ENCODE measurements at regions not wholly inside any gene's neighbourhood (a gene's known extent, or its start where the extent isn't known, plus 50 kb on each side); places are given as distances from the start of the nearest gene placed in this dataset.
"Not testable (repeated sequence)": the region's sequence is repeated elsewhere in the genome, so short reads cannot be mapped to it uniquely, and the experiment has no call there.

DNA sequence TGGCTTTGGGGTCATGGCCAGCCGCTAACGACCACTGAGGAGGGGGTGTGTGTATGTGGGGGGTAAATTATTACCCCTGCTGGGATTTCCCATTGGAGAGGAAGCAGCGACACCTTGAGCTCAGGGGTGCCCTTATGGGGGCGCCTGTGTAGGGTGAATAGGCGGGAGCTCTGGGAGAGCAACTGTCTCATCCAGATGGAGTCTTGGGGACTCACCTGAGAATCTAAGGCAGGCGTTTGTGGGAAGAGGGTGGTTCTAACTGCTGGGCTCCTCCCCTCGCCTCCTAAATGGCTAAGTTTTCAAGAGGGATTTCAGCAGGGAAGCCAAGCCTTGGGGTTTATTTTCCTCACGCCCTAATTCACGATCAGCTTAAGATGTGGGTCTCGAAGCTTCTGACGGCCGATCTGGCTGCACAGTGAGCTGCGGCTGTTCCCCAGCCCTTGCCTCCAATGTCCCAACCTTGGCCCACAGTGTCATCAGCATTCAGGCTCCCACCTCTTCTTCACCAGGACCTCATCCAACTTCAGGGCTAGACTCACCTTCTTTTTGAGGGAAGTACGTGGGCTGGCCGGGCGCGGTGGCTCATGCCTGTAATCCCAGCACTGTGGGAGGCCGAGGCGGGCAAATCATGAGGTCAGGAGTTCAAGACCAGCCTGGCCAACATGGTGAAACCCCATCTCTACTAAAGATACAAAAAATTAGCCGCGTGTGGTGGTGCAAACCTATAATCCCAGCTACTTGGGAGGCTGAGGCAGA lies 136.9 kb upstream of the EEF2KMT start:
- peaks cover 0 to 10% of the 10 kb centered on the region in 2 donors for H3K27me3 ChIP-seq
- H3K36me3 ChIP-seq, result no peaks in the 10 kb centered on the region
- DNase-seq (ENCODE audit: low spot score in 2 of 2), result no peak
- intact Hi-C loops (cut with DNase I; ENCODE audit: low total_unique reads), result no loop called here
- H3K27ac ChIP-seq, result no peak overlapping the region
- no peaks in the 10 kb centered on the region for H3K9me3 ChIP-seq
- no peaks in the 10 kb centered on the region for H3K4me1 ChIP-seq
- TF ChIP-seq CTCF (IDR thresholded peaks at IDR 0.05) (no peak), POLR2A (IDR thresholded peaks at IDR 0.05) (no peak), POLR2AphosphoS5 (IDR thresholded peaks at IDR 0.05) (no peak)
- H3K4me3 ChIP-seq, result no peak overlapping the region

- no peak for TF ChIP-seq POLR2AphosphoS5 (IDR thresholded peaks at IDR 0.05)
- no peak for TF ChIP-seq POLR2A (IDR thresholded peaks at IDR 0.05)
- TF ChIP-seq CTCF (IDR thresholded peaks at IDR 0.05), result no peak
- intact Hi-C loops (cut with DNase I; ENCODE audit: low total_unique reads), result no loop called here
- peaks cover 0 to 8% of the 10 kb centered on the region in 2 donors for H3K27me3 ChIP-seq
Observed at GRCh38 chr16:5231246-5231759, 133.7 kb upstream of the EEF2KMT start.

GRCh38 chr16:5228369-5228768 lies 130.8 kb upstream of the EEF2KMT start:
- H3K9me3 ChIP-seq, result no peaks in the 10 kb centered on the region
- H3K36me3 ChIP-seq, result no peaks in the 10 kb centered on the region
- H3K4me1 ChIP-seq, result no peaks in the 10 kb centered on the region
- peaks cover 0 to 8% of the 10 kb centered on the region in 2 donors for H3K27me3 ChIP-seq
- H3K27ac ChIP-seq, result no peak overlapping the region
- no peak overlapping the region for H3K4me3 ChIP-seq
- intact Hi-C loops (cut with DNase I; ENCODE audit: low total_unique reads), result no loop called here
- no peak for DNase-seq (ENCODE audit: low spot score in 2 of 2)
- no peak for TF ChIP-seq CTCF (IDR thresholded peaks at IDR 0.05)
- no peak for TF ChIP-seq POLR2A (IDR thresholded peaks at IDR 0.05)
- no peak for TF ChIP-seq POLR2AphosphoS5 (IDR thresholded peaks at IDR 0.05)

More at GRCh38 chr16:5231246-5231759, 133.7 kb upstream of the EEF2KMT start:
- no peak overlapping the region for H3K27ac ChIP-seq
- H3K4me3 ChIP-seq, result no peak overlapping the region
- H3K4me1 ChIP-seq, result no peaks in the 10 kb centered on the region
- no peak for DNase-seq (ENCODE audit: low spot score in 2 of 2)
- H3K36me3 ChIP-seq, result no peaks in the 10 kb centered on the region
- no peaks in the 10 kb centered on the region for H3K9me3 ChIP-seq

DNA sequence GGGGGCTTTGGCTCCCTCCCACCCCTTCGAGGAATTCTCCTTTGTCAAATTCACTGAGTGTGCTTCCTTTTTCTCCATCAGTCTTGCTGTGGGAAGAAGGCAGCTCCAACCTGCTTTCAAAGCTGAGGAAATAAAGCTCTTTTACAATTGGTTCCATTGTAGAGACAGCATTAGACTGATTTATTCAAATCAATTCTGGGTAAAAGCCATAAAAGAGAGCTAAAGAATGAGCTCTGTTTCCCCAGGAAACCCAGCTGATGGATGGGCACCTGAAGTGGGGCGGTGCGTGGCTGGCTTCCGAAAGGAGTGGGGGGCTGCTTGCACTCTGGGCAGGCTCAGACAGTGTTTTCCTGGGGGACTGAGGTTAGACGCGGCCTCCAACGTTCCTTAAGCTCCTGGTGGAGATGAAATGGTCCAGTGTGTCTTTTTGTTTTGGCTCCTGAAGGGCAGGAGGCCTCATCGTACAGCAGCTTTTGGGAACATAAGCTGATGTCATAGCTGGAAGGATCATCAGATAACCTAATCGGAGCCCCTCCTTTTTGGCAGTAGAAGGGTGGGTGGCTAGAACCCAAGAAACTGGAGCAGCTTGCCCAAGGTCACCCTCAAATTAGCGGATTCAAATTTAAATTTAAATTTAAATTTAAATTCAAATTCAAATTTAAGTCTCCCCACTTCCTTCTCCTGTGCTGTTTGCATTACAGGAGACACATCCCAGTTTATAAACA lies 128.5 kb upstream of the EEF2KMT start:
- TF ChIP-seq POLR2A (IDR thresholded peaks at IDR 0.05), result no peak
- TF ChIP-seq POLR2AphosphoS5 (IDR thresholded peaks at IDR 0.05), result no peak
- no peak for TF ChIP-seq CTCF (IDR thresholded peaks at IDR 0.05)
- no peak for DNase-seq (ENCODE audit: low spot score in 2 of 2)
- no peaks in the 10 kb centered on the region for H3K36me3 ChIP-seq
- H3K4me1 ChIP-seq, result no peaks in the 10 kb centered on the region
- intact Hi-C loops (cut with DNase I; ENCODE audit: low total_unique reads), result no loop called here
- no peaks in the 10 kb centered on the region for H3K9me3 ChIP-seq
- no peak overlapping the region for H3K27ac ChIP-seq
- H3K4me3 ChIP-seq, result no peak overlapping the region
- peaks cover 0 to 8% of the 10 kb centered on the region in 2 donors for H3K27me3 ChIP-seq

- Histone ChIP-seq H3K27ac (no peak overlapping the region), H3K4me1 (no peaks in the 10 kb centered on the region), H3K36me3 (no peaks in the 10 kb centered on the region), H3K4me3 (no peak overlapping the region), H3K27me3 (peaks cover 0 to 4% of the 10 kb centered on the region in 2 donors), H3K9me3 (no peaks in the 10 kb centered on the region)
- TF ChIP-seq POLR2AphosphoS5 (IDR thresholded peaks at IDR 0.05) (no peak), POLR2A (IDR thresholded peaks at IDR 0.05) (no peak), CTCF (IDR thresholded peaks at IDR 0.05) (no peak)
- intact Hi-C loops (cut with DNase I; ENCODE audit: low total_unique reads), result no loop called here
- no peak for DNase-seq (ENCODE audit: low spot score in 2 of 2)
Observed at GRCh38 chr16:5222761-5223160, 125.2 kb upstream of the EEF2KMT start.

- H3K4me3 ChIP-seq; DNase-seq (ENCODE audit: low spot score in 2 of 2); H3K27me3 ChIP-seq; H3K36me3 ChIP-seq; H3K27ac ChIP-seq; intact Hi-C loops (cut with DNase I; ENCODE audit: low total_unique reads); H3K4me1 ChIP-seq; H3K9me3 ChIP-seq: not testable (repeated sequence)
Observed at GRCh38 chr16:5221831-5222230, 124.2 kb upstream of the EEF2KMT start.

All from breast epithelium (tissue), 4 donors.